Gastrocnemius medialis (tissue), 4 donors: ENCODE measurements at regions not wholly inside any gene's neighbourhood (a gene's known extent, or its start where the extent isn't known, plus 50 kb on each side); places are given as distances from the start of the nearest gene placed in this dataset.

Experiments used
- ATAC-seq, 2 donors: fragments of 150-250 bp; one replicate each; pipeline ENCODE4 v1.9.1; 2016
- DNase-seq, 2 donors: peaks; one replicate each; pipeline ENCODE4 v3.0.0-alpha.2; 2019
- H3K27ac ChIP-seq, 4 donors: fragments of 200-600 bp; sonication (generic); 1 replicate in 1 of 4; 2 replicates in 3 of 4; pipeline ENCODE4 v1.5.1; 2016 to 2018; ENCODE audit warnings: mild to moderate bottlenecking in 2 of 4, moderate library complexity in 1 of 4
- H3K27me3 ChIP-seq, 3 donors: fragments of 200-600 bp; sonication (generic) in 2 of 3; 1 replicate in 1 of 3; 2 replicates in 2 of 3; pipeline versions ENCODE4 v1.5.1 to v1.6.0; 2016 to 2019; ENCODE audit warnings: mild to moderate bottlenecking in 1 of 3, moderate library complexity in 1 of 3
- H3K36me3 ChIP-seq, 2 donors: fragments of 200-600 bp; sonication (generic) in 1 of 2; one replicate each; pipeline ENCODE4 v1.5.1; 2017 to 2018
- H3K4me1 ChIP-seq, 2 donors: fragments of 200-600 bp; sonication (generic) in 1 of 2; one replicate each; pipeline ENCODE4 v1.5.1; 2016 to 2017; ENCODE audit warnings: mild to moderate bottlenecking in 2 of 2
- H3K4me3 ChIP-seq, 4 donors: fragments of 200-600 bp; sonication (generic) in 3 of 4; 1 replicate in 1 of 4; 2 replicates in 3 of 4; pipeline ENCODE4 v1.5.1; 2016 to 2019; ENCODE audit warnings: mild to moderate bottlenecking in 2 of 4
- H3K9me3 ChIP-seq, 3 donors: fragments of 200-600 bp; sonication (generic) in 2 of 3; 1 replicate in 1 of 3; 2 replicates in 2 of 3; pipeline ENCODE4 v1.5.1; 2016 to 2019
- POLR2A ChIP-seq, 2 donors: fragments of 450-650 bp; IDR thresholded peaks; one replicate each; pipeline ENCODE4 v1.6.1; 2017; ENCODE audit warnings: antibody characterized with exemption in 2 of 2, mild to moderate bottlenecking in 2 of 2, moderate library complexity in 2 of 2
- in situ Hi-C, 4 donors: fragments of 200-750 bp; cut with MboI; loops; one replicate each; pipeline versions ENCODE4 v1.15.0 to v1.8.0; 2017; ENCODE audit warnings: low sequenced_read_pairs in 4 of 4
- intact Hi-C: fragments of 100-400 bp; cut with DNase I; formaldehyde crosslinking; loops from one replicate; pipeline ENCODE4 v1.15.1; 2023; ENCODE audit warnings: low total_unique reads
- TF ChIP-seq, protein P1 (sequence below), 5 experiments: fragments of 450-650 bp in 3 of 5; fragments of 200-600 bp in 2 of 5; sonication (generic) in 2 of 5; IDR thresholded peaks in 4 of 5; conservative IDR thresholded peaks in 1 of 5; 1 replicate in 4 of 5; 2 replicates in 1 of 5; pipeline ENCODE4 v1.5.1; 2016 to 2019; ENCODE audit warnings: antibody characterized with exemption in 5 of 5, mild to moderate bottlenecking in 3 of 5, moderate library complexity in 3 of 5

DNA sequence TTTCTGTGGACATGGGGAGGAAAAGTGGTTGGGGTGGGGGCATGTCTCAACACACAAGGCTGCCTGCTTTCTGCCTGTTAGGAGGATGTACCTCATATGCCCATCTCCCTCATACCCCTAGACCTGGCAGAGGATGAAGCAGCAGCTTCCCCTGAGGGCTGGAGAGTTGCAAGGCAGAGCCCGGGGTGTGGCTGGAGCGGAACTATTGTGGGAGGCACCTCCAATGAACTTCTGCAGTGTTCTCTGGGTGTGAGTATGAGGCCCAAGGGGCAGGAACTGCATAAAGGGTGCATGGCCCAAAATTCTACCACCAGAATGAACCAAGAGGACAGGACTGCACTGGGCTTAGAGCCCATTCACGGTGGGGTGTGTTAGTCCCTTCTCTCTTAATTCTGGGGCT lies 296.3 kb upstream of the SIX2 start:
- no peaks in the 10 kb centered on the region for H3K27me3 ChIP-seq
- no peak for ATAC-seq
- TF ChIP-seq, protein P1, sequence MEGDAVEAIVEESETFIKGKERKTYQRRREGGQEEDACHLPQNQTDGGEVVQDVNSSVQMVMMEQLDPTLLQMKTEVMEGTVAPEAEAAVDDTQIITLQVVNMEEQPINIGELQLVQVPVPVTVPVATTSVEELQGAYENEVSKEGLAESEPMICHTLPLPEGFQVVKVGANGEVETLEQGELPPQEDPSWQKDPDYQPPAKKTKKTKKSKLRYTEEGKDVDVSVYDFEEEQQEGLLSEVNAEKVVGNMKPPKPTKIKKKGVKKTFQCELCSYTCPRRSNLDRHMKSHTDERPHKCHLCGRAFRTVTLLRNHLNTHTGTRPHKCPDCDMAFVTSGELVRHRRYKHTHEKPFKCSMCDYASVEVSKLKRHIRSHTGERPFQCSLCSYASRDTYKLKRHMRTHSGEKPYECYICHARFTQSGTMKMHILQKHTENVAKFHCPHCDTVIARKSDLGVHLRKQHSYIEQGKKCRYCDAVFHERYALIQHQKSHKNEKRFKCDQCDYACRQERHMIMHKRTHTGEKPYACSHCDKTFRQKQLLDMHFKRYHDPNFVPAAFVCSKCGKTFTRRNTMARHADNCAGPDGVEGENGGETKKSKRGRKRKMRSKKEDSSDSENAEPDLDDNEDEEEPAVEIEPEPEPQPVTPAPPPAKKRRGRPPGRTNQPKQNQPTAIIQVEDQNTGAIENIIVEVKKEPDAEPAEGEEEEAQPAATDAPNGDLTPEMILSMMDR (IDR thresholded peaks at IDR 0.05 in 4 of 5, conservative IDR thresholded peaks at IDR 0.05 in 1 of 5), result no peak
- TF ChIP-seq POLR2A (IDR thresholded peaks at IDR 0.05), result no peak

DNA sequence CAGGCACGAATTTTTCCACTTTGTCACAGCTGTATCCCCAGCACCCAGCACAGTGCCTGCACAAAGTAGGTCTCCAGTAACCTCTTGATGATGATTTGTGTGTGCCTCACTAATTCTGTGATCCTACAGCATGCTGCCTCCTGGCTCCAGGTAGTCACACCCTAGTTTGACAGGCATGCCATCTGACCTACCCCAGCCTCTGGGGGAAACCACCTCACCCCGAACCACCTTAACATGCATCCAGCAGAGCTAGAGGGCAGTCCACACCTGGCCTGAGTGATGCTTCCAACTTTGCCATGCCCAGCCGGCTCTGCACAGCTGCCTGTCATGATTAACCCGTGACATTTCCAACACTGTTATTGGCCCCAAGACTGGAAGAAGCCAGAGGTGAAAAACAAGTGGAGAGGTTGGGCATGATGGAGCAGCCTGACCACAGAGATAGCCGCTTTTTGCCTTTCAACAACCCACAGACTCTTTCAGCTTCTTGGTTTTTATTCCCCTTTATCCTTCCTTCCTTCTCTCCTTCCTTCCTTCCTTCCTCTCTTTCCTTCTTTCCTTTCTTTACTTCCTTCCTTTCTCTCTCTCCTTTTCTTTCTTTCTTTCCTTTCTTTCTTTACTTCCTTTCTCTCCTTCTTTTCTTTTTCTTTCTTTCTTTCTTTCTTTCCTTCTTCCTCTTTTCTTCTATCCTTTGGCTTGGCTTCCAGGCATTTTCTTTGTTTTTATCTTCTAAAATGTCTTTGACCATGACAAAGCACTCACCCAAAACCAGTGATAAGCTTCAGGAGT lies 294.4 kb upstream of the SIX2 start:
- H3K27ac ChIP-seq, result no peak overlapping the region
- peaks cover 0 to 12% of the 10 kb centered on the region in 2 donors for H3K4me1 ChIP-seq
- H3K36me3 ChIP-seq, result no peaks in the 10 kb centered on the region
- ATAC-seq, result no peak
- H3K27me3 ChIP-seq, result no peaks in the 10 kb centered on the region
- DNase-seq, result no peak
- in situ Hi-C loops (no loop called here), intact Hi-C loops (no loop called here)
- no peaks in the 10 kb centered on the region for H3K9me3 ChIP-seq
- H3K4me3 ChIP-seq, result no peak overlapping the region
- TF ChIP-seq, protein P1 (IDR thresholded peaks at IDR 0.05 in 4 of 5, conservative IDR thresholded peaks at IDR 0.05 in 1 of 5), result no peak
- TF ChIP-seq POLR2A (IDR thresholded peaks at IDR 0.05), result no peak

More for the DNA sequence above, 296.3 kb upstream of the SIX2 start:
- no peak overlapping the region for H3K27ac ChIP-seq
- in situ Hi-C loops, result no loop called here
- intact Hi-C loops, result no loop called here
- no peak overlapping the region for H3K4me3 ChIP-seq
- H3K9me3 ChIP-seq, result no peaks in the 10 kb centered on the region
- H3K36me3 ChIP-seq, result no peaks in the 10 kb centered on the region
- DNase-seq, result no peak
- H3K4me1 ChIP-seq, result peaks cover 0 to 12% of the 10 kb centered on the region in 2 donors

DNA sequence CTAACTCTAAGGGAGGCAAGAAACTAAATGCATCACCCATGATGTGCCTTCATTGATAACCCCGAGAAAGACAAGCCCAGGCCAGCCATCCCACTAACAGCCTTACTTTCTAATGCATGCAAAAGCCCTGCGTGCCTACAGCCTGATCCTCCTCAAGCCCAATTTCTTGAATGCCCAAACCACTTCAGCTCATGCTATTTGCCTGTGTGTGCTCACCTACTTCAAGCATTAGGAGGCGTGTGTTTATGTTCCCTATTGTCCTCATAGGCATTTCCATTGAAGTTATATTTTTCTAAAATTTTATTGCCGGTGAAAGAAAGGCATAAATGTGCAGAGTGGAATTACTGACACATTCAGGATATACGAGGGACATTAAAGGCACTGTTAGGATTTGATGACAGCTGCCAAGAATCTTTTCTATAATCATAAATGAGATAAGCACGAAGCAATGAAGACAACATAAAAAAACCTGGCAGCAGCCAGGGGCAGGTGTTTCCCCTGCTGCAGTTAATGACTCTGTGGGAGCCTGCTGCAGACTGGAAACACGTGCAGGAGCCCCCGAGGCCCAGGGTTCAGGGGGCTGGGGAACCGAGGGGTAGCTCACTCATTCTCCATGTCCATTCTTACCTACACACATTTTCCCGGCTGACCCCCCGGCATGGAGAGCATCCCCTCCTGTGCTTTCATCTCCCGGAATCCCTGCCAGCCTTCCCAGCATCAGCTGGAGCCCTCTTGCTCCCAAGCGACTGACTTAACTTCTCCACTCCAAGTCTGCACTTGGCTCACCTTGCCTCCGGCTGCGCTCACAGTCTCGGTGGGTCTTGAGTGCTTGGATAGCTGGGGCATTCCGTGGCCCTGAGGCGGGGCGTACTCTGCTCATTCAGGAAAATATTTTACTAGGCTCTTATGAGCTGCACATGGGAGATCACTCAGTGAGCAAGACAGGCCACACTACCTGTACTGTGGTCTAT lies 292.3 kb upstream of the SIX2 start:
- in situ Hi-C loops, result no loop called here

DNA sequence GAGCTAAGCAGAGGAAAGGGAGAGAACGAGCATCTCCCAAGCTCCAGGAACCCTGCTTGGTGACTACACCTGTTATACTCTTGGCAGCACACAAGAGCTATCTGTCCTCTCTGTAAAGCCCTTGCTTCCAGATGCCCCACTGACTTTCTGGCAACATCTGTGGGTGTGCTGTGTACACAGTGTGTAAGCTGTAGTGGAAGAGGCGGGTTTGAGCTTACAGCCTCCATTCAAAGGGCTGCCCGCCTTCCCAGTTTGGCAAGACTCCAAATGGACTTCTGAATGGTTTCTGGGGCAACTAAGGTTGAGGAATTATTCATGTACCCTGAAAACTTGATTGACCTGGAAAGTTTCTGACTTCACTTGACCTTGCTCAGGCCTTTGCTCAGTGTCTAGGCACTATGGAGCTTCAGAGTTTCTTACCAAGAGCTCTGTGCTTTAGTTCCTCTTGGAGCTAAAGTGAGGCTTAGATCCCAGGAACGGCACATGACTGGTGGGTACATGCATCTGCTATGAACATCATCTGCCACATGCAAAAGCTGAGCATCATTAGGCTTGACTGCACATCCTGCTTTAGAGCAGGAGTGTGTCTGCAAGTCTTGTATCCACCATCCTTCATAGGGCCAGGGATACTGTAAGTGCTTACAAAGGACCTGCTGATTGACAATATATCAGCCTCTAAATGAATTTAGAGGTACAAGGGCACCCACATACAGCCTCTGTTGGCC lies 290.9 kb upstream of the SIX2 start:
- in situ Hi-C loops, result no loop called here
- ATAC-seq, result no peak

More for the DNA sequence above, 292.3 kb upstream of the SIX2 start:
- no peak overlapping the region for H3K4me3 ChIP-seq
- no peaks in the 10 kb centered on the region for H3K9me3 ChIP-seq
- no peak for ATAC-seq
- intact Hi-C loops, result no loop called here
- H3K36me3 ChIP-seq, result no peaks in the 10 kb centered on the region
- H3K27ac ChIP-seq, result no peak overlapping the region
- TF ChIP-seq POLR2A (IDR thresholded peaks at IDR 0.05), result no peak
- TF ChIP-seq, protein P1 (IDR thresholded peaks at IDR 0.05 in 4 of 5, conservative IDR thresholded peaks at IDR 0.05 in 1 of 5), result no peak
- DNase-seq, result no peak
- H3K27me3 ChIP-seq, result no peaks in the 10 kb centered on the region
- H3K4me1 ChIP-seq, result peaks cover 0 to 12% of the 10 kb centered on the region in 2 donors

More for the DNA sequence above, 290.9 kb upstream of the SIX2 start:
- Histone ChIP-seq H3K27ac (no peak overlapping the region), H3K4me1 (peaks cover 0 to 12% of the 10 kb centered on the region in 2 donors), H3K27me3 (no peaks in the 10 kb centered on the region), H3K9me3 (no peaks in the 10 kb centered on the region), H3K4me3 (no peak overlapping the region), H3K36me3 (no peaks in the 10 kb centered on the region)
- no peak for TF ChIP-seq POLR2A (IDR thresholded peaks at IDR 0.05)
- TF ChIP-seq, protein P1 (IDR thresholded peaks at IDR 0.05 in 4 of 5, conservative IDR thresholded peaks at IDR 0.05 in 1 of 5), result no peak
- intact Hi-C loops, result no loop called here
- no peak for DNase-seq
